H1 (cell line): ENCODE measurements at regions not wholly inside any gene's neighbourhood (a gene's known extent, or its start where the extent isn't known, plus 50 kb on each side); places are given as distances from the start of the nearest gene placed in this dataset.

Source experiments
- CTCF ChIA-PET: fragments of 300-600 bp; sonication (Branson Sonifier 250); formaldehyde crosslinking; loops from one replicate; lab custom pipeline; 2021; ENCODE audit not compliant: partially characterized antibody; lab: Charles Lee
- POLR2A ChIA-PET: fragments of 300-600 bp; sonication (Branson Sonifier 250); formaldehyde crosslinking; loops from one replicate; lab custom pipeline; 2021; ENCODE audit warnings: inconsistent platforms; ENCODE audit not compliant: partially characterized antibody; lab: Charles Lee
- DNase-seq, 2 experiments: peaks; one replicate each; pipeline versions ENCODE4 v3.0.0 to v3.0.0-alpha.2; 2010 to 2022; ENCODE audit warnings: low spot score in 2 of 2, low read depth in 1 of 2, mixed read lengths in 1 of 2
- FAIRE-seq: peaks from 2 replicates; lab custom pipeline; 2011; peaks lifted over from hg19 to GRCh38; lab: Jason Lieb, UNC
- H2AFZ ChIP-seq: 2 replicates; pipeline ENCODE4 v1.8.1; 2012; ENCODE audit warnings: low read length, inconsistent platforms
- H2AK5ac ChIP-seq: 2 replicates; pipeline ENCODE4 v1.6.1; 2013; ENCODE audit warnings: low read depth, low read length
- H2BK120ac ChIP-seq: replicated peaks from 2 replicates; pipeline ENCODE3; 2013; ENCODE audit warnings: low read depth, low read length, inconsistent platforms
- H2BK12ac ChIP-seq: 2 replicates; pipeline ENCODE4 v1.6.1; 2013; ENCODE audit warnings: low read depth, low read length
- H2BK15ac ChIP-seq: 2 replicates; pipeline ENCODE4 v1.6.1; 2013; ENCODE audit warnings: low read length
- H2BK20ac ChIP-seq: 2 replicates; pipeline ENCODE4 v1.6.1; 2013; ENCODE audit warnings: low read length
- H2BK5ac ChIP-seq: 2 replicates; pipeline ENCODE4 v1.6.1; 2013; ENCODE audit warnings: low read depth, low read length
- H3K14ac ChIP-seq: 2 replicates; pipeline ENCODE4 v1.6.1; 2013; ENCODE audit warnings: inconsistent platforms; ENCODE audit not compliant: insufficient read length
- H3K18ac ChIP-seq: 2 replicates; pipeline ENCODE4 v1.6.1; 2013; ENCODE audit warnings: low read length; ENCODE audit errors: extremely low read depth
- H3K23ac ChIP-seq: 2 replicates; pipeline ENCODE4 v1.6.1; 2013; ENCODE audit warnings: inconsistent platforms; ENCODE audit not compliant: insufficient read length
- H3K23me2 ChIP-seq: 2 replicates; pipeline ENCODE4 v1.6.1; 2013; ENCODE audit warnings: low read depth, low read length
- H3K27ac ChIP-seq: 2 replicates; pipeline ENCODE4 v1.6.1; 2011; ENCODE audit warnings: low read depth, low read length, inconsistent platforms
- H3K27me3 ChIP-seq, 4 experiments: replicated peaks in 1 of 4; 1 replicate in 1 of 4; 2 replicates in 3 of 4; pipeline versions ENCODE4 v1.6.1 to v1.8.1; 2011 to 2013; ENCODE audit warnings: low read length in 3 of 4, mild to moderate bottlenecking in 3 of 4, inconsistent platforms in 2 of 4, mixed read lengths in 2 of 4, moderate library complexity in 1 of 4; ENCODE audit not compliant: control insufficient read depth in 3 of 4, insufficient read depth in 3 of 4; ENCODE audit errors: extremely low read depth in 1 of 4
- H3K36me3 ChIP-seq, 4 experiments: 2 replicates each; pipeline versions ENCODE4 v1.6.1 to v1.8.1; 2011 to 2013; ENCODE audit warnings: mild to moderate bottlenecking in 4 of 4, low read length in 3 of 4, moderate library complexity in 2 of 4, control low read depth in 1 of 4, inconsistent platforms in 1 of 4; ENCODE audit not compliant: insufficient read depth in 4 of 4, control insufficient read depth in 2 of 4
- H3K4ac ChIP-seq: replicated peaks from 2 replicates; pipeline ENCODE3; 2013; ENCODE audit warnings: low read length, low read depth, mixed read lengths, inconsistent platforms; ENCODE audit not compliant: insufficient read length
- H3K4me1 ChIP-seq, 4 experiments: replicated peaks in 1 of 4; 1 replicate in 1 of 4; 2 replicates in 3 of 4; pipeline versions ENCODE4 v1.6.1 to v1.8.1; 2011 to 2013; ENCODE audit warnings: low read length in 3 of 4, inconsistent platforms in 2 of 4, mixed read lengths in 1 of 4; ENCODE audit not compliant: insufficient read depth in 4 of 4, control insufficient read depth in 3 of 4
- H3K4me2 ChIP-seq, 2 experiments: 2 replicates each; pipeline versions ENCODE4 v1.6.1 to v1.8.1; 2011 to 2013; ENCODE audit warnings: low read depth in 2 of 2, low read length in 2 of 2, control low read depth in 1 of 2, inconsistent platforms in 1 of 2, mild to moderate bottlenecking in 1 of 2; ENCODE audit not compliant: insufficient read depth in 1 of 2
- H3K4me3 ChIP-seq, 4 experiments: fragments of 200-600, 300-600 bp in 1 of 4; sonication (generic), shearing (Covaris generic), sonication (Bioruptor Twin) in 1 of 4; 2 replicates each; pipeline versions ENCODE4 v1.5.1 to v1.8.1; 2011 to 2016; ENCODE audit warnings: low read length in 4 of 4, low read depth in 3 of 4, control low read depth in 2 of 4, inconsistent platforms in 2 of 4, mild to moderate bottlenecking in 2 of 4, mixed read lengths in 1 of 4, moderate library complexity in 1 of 4; ENCODE audit not compliant: insufficient read depth in 2 of 4; ENCODE audit errors: extremely low read depth in 1 of 4
- H3K56ac ChIP-seq: replicated peaks from 2 replicates; pipeline ENCODE3; 2013; ENCODE audit warnings: low read depth, mild to moderate bottlenecking, mixed read lengths, low read length, inconsistent platforms; ENCODE audit not compliant: insufficient read length
- H3K79me1 ChIP-seq: 2 replicates; pipeline ENCODE4 v1.6.1; 2013; ENCODE audit warnings: low read depth, low read length, control low read depth
- H3K79me2 ChIP-seq, 2 experiments: 2 replicates each; pipeline versions ENCODE4 v1.6.1 to v1.8.1; 2012 to 2013; ENCODE audit warnings: low read length in 2 of 2, mild to moderate bottlenecking in 2 of 2, inconsistent platforms in 1 of 2; ENCODE audit not compliant: insufficient read depth in 2 of 2, control insufficient read depth in 1 of 2
- H3K9ac ChIP-seq, 4 experiments: replicated peaks in 1 of 4; 1 replicate in 1 of 4; 2 replicates in 3 of 4; pipeline versions ENCODE4 v1.6.1 to v1.8.1; 2011 to 2013; ENCODE audit warnings: low read depth in 3 of 4, low read length in 3 of 4, control low read depth in 2 of 4, mild to moderate bottlenecking in 2 of 4, moderate library complexity in 2 of 4, inconsistent platforms in 1 of 4; ENCODE audit errors: extremely low read depth in 1 of 4
- H3K9me3 ChIP-seq, 2 experiments: 2 replicates each; pipeline versions ENCODE4 v1.6.1 to v1.8.1; 2012 to 2013; ENCODE audit warnings: mild to moderate bottlenecking in 2 of 2, moderate library complexity in 2 of 2, control low read depth in 1 of 2, inconsistent platforms in 1 of 2, low read depth in 1 of 2, low read length in 1 of 2, mixed read lengths in 1 of 2; ENCODE audit not compliant: insufficient read depth in 2 of 2
- H4K20me1 ChIP-seq, 2 experiments: replicated peaks in 1 of 2; 2 replicates each; pipeline versions ENCODE3 to v1.8.1; 2011 to 2013; ENCODE audit warnings: inconsistent platforms in 2 of 2, low read length in 2 of 2, mild to moderate bottlenecking in 1 of 2; ENCODE audit not compliant: insufficient read depth in 2 of 2, control insufficient read depth in 1 of 2
- H4K5ac ChIP-seq: 2 replicates; pipeline ENCODE4 v1.6.1; 2013; ENCODE audit warnings: low read length, low read depth, mixed read lengths, inconsistent platforms; ENCODE audit not compliant: insufficient read length
- H4K8ac ChIP-seq: 2 replicates; pipeline ENCODE4 v1.8.0; 2013; ENCODE audit warnings: mild to moderate bottlenecking, moderate library complexity, low read length, inconsistent platforms; ENCODE audit not compliant: insufficient read depth; ENCODE audit errors: extremely low read depth
- H4K91ac ChIP-seq: replicated peaks from 2 replicates; pipeline ENCODE3; 2013; ENCODE audit warnings: low read length, mixed read lengths, inconsistent platforms; ENCODE audit not compliant: insufficient read length
- ASH2L ChIP-seq: fragments of 200-600, 300-600 bp; sonication (generic); IDR thresholded peaks from one replicate; pipeline ENCODE4 v1.7.1; 2017; ENCODE audit warnings: low read length
- E2F6 ChIP-seq: IDR thresholded peaks from 2 replicates; pipeline ENCODE4 v1.6.1; 2012; ENCODE audit warnings: inconsistent platforms
- KDM1A ChIP-seq: fragments of 200-600, 300-600 bp; sonication (generic); IDR thresholded peaks from 2 replicates; pipeline ENCODE4 v1.7.1; 2016; ENCODE audit warnings: mild to moderate bottlenecking, low read length, borderline replicate concordance
- PHF8 ChIP-seq: fragments of 200-600 bp; sonication (generic); conservative IDR thresholded peaks from 2 replicates; pipeline ENCODE4 v1.7.1; 2012; ENCODE audit warnings: low read depth, mild to moderate bottlenecking, inconsistent platforms, low read length, moderate library complexity
- POLR2A ChIP-seq, 2 experiments: IDR thresholded peaks; 1 replicate in 1 of 2; 2 replicates in 1 of 2; pipeline ENCODE4 v1.6.1; 2011; ENCODE audit warnings: low read depth in 2 of 2, low read length in 2 of 2, mild to moderate bottlenecking in 2 of 2; ENCODE audit errors: control extremely low read depth in 1 of 2
- RFX5 ChIP-seq: IDR thresholded peaks from 2 replicates; pipeline ENCODE4 v1.6.1; 2011; ENCODE audit warnings: low read depth, low read length, improper control_type of control experiment, borderline replicate concordance
- SP1 ChIP-seq: IDR thresholded peaks from 2 replicates; pipeline ENCODE4 v1.6.1; 2011; ENCODE audit warnings: low read depth, low read length
- YY1 ChIP-seq: IDR thresholded peaks from 2 replicates; pipeline ENCODE4 v1.6.1; 2011; ENCODE audit warnings: low read depth, mild to moderate bottlenecking, low read length
- WGBS, 2 experiments: shearing (Covaris generic) in 1 of 2; methylation state at CpG; one replicate each; pipeline versions ENCODE4 v1.1.6 to v1.1.7; 2013 to 2015; ENCODE audit warnings: low lambda C conversion rate in 2 of 2, mixed read lengths in 2 of 2, inconsistent platforms in 1 of 2, low coverage in 1 of 2, missing lambda C conversion rate in 1 of 2; ENCODE audit not compliant: insufficient replicate concordance in 2 of 2, insufficient coverage in 1 of 2, insufficient read length in 1 of 2; ENCODE audit errors: extremely low coverage in 1 of 2, missing lambda C conversion rate in 1 of 2; 5-methylcytosine and 5-hydroxymethylcytosine counted together

GRCh38 chr12:33818313-33818712 lies 204.0 kb upstream of the ALG10 start:
- no peak overlapping the region for H3K56ac ChIP-seq
- no peaks in the 10 kb centered on the region for H3K23me2 ChIP-seq
- no peaks in the 10 kb centered on the region for H3K36me3 ChIP-seq
- no peak overlapping the region for H2AFZ ChIP-seq
- H3K23ac ChIP-seq: no peak overlapping the region
- H2BK12ac ChIP-seq: no peak overlapping the region
- no peak overlapping the region for H2BK20ac ChIP-seq
- no peak overlapping the region for H2AK5ac ChIP-seq
- H3K4ac ChIP-seq: no peak overlapping the region
- H4K5ac ChIP-seq: no peak overlapping the region
- no peak for FAIRE-seq
- H2BK15ac ChIP-seq: no peak overlapping the region
- no peaks in the 10 kb centered on the region for H3K4me1 ChIP-seq
- H3K18ac ChIP-seq: no peak overlapping the region
- no peaks in the 10 kb centered on the region for H3K79me1 ChIP-seq
- no peak for DNase-seq
- no peak overlapping the region for H3K4me3 ChIP-seq
- no peak overlapping the region for H3K27ac ChIP-seq
- H4K20me1 ChIP-seq: no peaks in the 10 kb centered on the region
- peaks cover 0 to 6% of the 10 kb centered on the region in 2 experiments; a peak in 2 of 4 replicates for H3K9me3 ChIP-seq
- 96% methylated on average over 5 of the region's 5 CpGs; no CpG with 5 or more reads in 1 of the 2 experiments for WGBS, 2 experiments
- H3K79me2 ChIP-seq: no peaks in the 10 kb centered on the region
- no peak overlapping the region for H3K9ac ChIP-seq
- no peak overlapping the region for H3K4me2 ChIP-seq
- H3K14ac ChIP-seq: no peak overlapping the region
- no peak overlapping the region for H2BK5ac ChIP-seq
- no peaks in the 10 kb centered on the region for H3K27me3 ChIP-seq
- H4K91ac ChIP-seq: no peak overlapping the region
- H4K8ac ChIP-seq: no peak overlapping the region
- CTCF ChIA-PET: interaction anchor here (0.9 kb wide), 1 partner anchor 13 kb away, joined by 3 read pairs; no protein-coding TSS in a partner anchor
- POLR2A ChIA-PET: interaction anchor here (0.5 kb wide), 1 partner anchor 59 kb away, joined by 3 read pairs; no protein-coding TSS in a partner anchor
- no peak overlapping the region for H2BK120ac ChIP-seq
- TF ChIP-seq POLR2A (IDR thresholded peaks at IDR 0.05; ENCODE audit: control extremely low read depth in 1 of 2, low read depth in 2 of 2, low read length in 2 of 2) (no peak), SP1 (no peak), PHF8 (no peak), E2F6 (no peak), YY1 (no peak), RFX5 (no peak), ASH2L (no peak), KDM1A (no peak)
